ENCODE measurements at regions not wholly inside any gene's neighbourhood (a gene's known extent, or its start where the extent isn't known, plus 50 kb on each side); places are given as distances from the start of the nearest gene placed in this dataset.

DNA sequence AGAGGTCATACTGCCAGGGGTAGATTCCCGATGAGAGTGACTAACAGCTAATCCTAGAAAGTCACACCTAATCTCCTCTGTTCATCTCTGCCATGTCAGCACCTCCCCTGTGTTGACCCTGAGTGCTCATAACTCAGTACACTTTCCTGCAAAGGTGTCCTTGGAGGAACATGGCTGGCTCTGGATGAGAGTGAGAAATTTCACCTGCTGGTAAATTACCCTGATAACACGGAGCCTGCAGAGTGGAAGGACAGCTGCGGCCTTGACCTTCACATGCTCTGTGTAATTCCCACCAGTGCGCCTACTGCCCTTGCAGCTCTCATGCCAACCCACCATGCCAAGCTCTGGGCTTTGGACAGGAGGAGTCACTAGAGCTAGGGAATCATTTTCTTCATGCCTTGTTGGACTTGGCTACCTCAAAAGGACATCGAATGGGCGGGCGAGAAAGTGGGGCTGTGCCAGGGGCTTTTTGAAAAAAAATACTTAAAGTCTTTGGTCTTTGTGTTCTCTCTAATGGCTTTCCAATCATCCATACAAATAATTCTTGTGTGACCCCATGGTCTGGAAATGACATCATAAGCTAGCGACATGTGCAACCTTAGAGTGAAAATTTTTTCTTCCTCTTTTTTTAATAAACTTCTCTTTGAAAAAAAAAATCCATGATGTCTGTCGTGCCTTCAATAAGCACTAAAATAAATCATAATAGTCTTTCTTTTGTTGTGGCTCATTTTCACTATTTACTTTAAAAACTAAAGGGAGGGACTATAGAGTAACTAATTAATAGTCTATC is 319.9 kb downstream of the MYCN start:
- TF ChIP-seq, protein P1, sequence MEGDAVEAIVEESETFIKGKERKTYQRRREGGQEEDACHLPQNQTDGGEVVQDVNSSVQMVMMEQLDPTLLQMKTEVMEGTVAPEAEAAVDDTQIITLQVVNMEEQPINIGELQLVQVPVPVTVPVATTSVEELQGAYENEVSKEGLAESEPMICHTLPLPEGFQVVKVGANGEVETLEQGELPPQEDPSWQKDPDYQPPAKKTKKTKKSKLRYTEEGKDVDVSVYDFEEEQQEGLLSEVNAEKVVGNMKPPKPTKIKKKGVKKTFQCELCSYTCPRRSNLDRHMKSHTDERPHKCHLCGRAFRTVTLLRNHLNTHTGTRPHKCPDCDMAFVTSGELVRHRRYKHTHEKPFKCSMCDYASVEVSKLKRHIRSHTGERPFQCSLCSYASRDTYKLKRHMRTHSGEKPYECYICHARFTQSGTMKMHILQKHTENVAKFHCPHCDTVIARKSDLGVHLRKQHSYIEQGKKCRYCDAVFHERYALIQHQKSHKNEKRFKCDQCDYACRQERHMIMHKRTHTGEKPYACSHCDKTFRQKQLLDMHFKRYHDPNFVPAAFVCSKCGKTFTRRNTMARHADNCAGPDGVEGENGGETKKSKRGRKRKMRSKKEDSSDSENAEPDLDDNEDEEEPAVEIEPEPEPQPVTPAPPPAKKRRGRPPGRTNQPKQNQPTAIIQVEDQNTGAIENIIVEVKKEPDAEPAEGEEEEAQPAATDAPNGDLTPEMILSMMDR (IDR thresholded peaks at IDR 0.05) = no peak
- no peak for TF ChIP-seq ZFX (IDR thresholded peaks at IDR 0.05; ENCODE audit: borderline replicate concordance)

Measured in 22Rv1 (cell line).